Ascending aorta (tissue), 2 donors: ENCODE measurements at regions not wholly inside any gene's neighbourhood (a gene's known extent, or its start where the extent isn't known, plus 50 kb on each side); places are given as distances from the start of the nearest gene placed in this dataset.

Experiments
- DNase-seq, 2 donors: peaks; one replicate each; pipeline ENCODE4 v3.0.0-alpha.2; 2019; ENCODE audit warnings: low spot score in 2 of 2
- H3K27ac ChIP-seq, 2 donors: fragments of 200-600 bp; sonication (generic); one replicate each; pipeline ENCODE4 v1.5.1; 2016 to 2017; ENCODE audit warnings: mild to moderate bottlenecking in 1 of 2
- H3K27me3 ChIP-seq: fragments of 200-600 bp; sonication (generic); one replicate; pipeline ENCODE4 v1.5.1; 2017
- H3K36me3 ChIP-seq, 2 donors: fragments of 200-600 bp; sonication (generic); one replicate each; pipeline ENCODE4 v1.5.1; 2016
- H3K4me1 ChIP-seq, 2 donors: fragments of 200-600 bp; sonication (generic); one replicate each; pipeline ENCODE4 v1.5.1; 2016 to 2017; ENCODE audit warnings: mild to moderate bottlenecking in 1 of 2
- H3K4me3 ChIP-seq, 2 donors: fragments of 200-600 bp; sonication (generic); one replicate each; pipeline ENCODE4 v1.5.1; 2016 to 2017; ENCODE audit warnings: mild to moderate bottlenecking in 1 of 2
- H3K9me3 ChIP-seq, 2 donors: fragments of 200-600 bp; sonication (generic); one replicate each; pipeline ENCODE4 v1.5.1; 2016
- CTCF ChIP-seq, 3 experiments: fragments of 200-600 bp in 2 of 3; fragments of 450-650 bp in 1 of 3; sonication (generic) in 2 of 3; IDR thresholded peaks; one replicate each; pipeline ENCODE4 v1.5.1; 2016 to 2019; ENCODE audit warnings: antibody characterized with exemption in 3 of 3, mild to moderate bottlenecking in 1 of 3, moderate library complexity in 1 of 3
- intact Hi-C: fragments of 100-400 bp; cut with DNase I; formaldehyde crosslinking; loops from one replicate; pipeline ENCODE4 v1.15.1; 2023

GRCh38 chr2:204360218-204361007 lies 184.9 kb upstream of the PARD3B start:
- intact Hi-C loops, result no loop called here
- no peaks in the 10 kb centered on the region for H3K27me3 ChIP-seq
- H3K4me3 ChIP-seq, result no peak overlapping the region
- DNase-seq, result no peak
- no peaks in the 10 kb centered on the region for H3K36me3 ChIP-seq
- no peaks in the 10 kb centered on the region for H3K9me3 ChIP-seq
- H3K27ac ChIP-seq, result no peak overlapping the region
- no peak for TF ChIP-seq CTCF (IDR thresholded peaks at IDR 0.05)
- H3K4me1 ChIP-seq, result no peaks in the 10 kb centered on the region

GRCh38 chr2:204361738-204362137 lies 183.5 kb upstream of the PARD3B start:
- TF ChIP-seq CTCF (IDR thresholded peaks at IDR 0.05), result no peak
- H3K27ac ChIP-seq, result no peak overlapping the region
- H3K9me3 ChIP-seq, result no peaks in the 10 kb centered on the region
- H3K27me3 ChIP-seq, result no peaks in the 10 kb centered on the region
- no peaks in the 10 kb centered on the region for H3K36me3 ChIP-seq
- DNase-seq, result no peak
- no peak overlapping the region for H3K4me3 ChIP-seq
- intact Hi-C loops, result no loop called here
- H3K4me1 ChIP-seq, result no peaks in the 10 kb centered on the region

- no peaks in the 10 kb centered on the region for H3K9me3 ChIP-seq
- no peak overlapping the region for H3K4me3 ChIP-seq
- intact Hi-C loops, result no loop called here
- no peaks in the 10 kb centered on the region for H3K36me3 ChIP-seq
- H3K27ac ChIP-seq, result no peak overlapping the region
- no peaks in the 10 kb centered on the region for H3K4me1 ChIP-seq
- no peak for DNase-seq
- H3K27me3 ChIP-seq, result no peaks in the 10 kb centered on the region
- TF ChIP-seq CTCF (IDR thresholded peaks at IDR 0.05), result no peak
These were observed 182.7 kb upstream of the PARD3B start for GRCh38 chr2:204362581-204362980.

- no peak for DNase-seq
- Histone ChIP-seq H3K36me3 (no peaks in the 10 kb centered on the region), H3K4me3 (no peak overlapping the region), H3K27ac (no peak overlapping the region), H3K4me1 (no peaks in the 10 kb centered on the region), H3K27me3 (no peaks in the 10 kb centered on the region), H3K9me3 (no peaks in the 10 kb centered on the region)
- no peak for TF ChIP-seq CTCF (IDR thresholded peaks at IDR 0.05)
- intact Hi-C loops, result no loop called here
These were observed 181.8 kb upstream of the PARD3B start for GRCh38 chr2:204363513-204363912.

- Histone ChIP-seq H3K27me3 (no peaks in the 10 kb centered on the region), H3K9me3 (no peaks in the 10 kb centered on the region), H3K27ac (no peak overlapping the region), H3K36me3 (no peaks in the 10 kb centered on the region), H3K4me3 (no peak overlapping the region), H3K4me1 (no peaks in the 10 kb centered on the region)
- no peak for TF ChIP-seq CTCF (IDR thresholded peaks at IDR 0.05)
- intact Hi-C loops, result no loop called here
- no peak for DNase-seq
These were observed 180.3 kb upstream of the PARD3B start for GRCh38 chr2:204364860-204365535.
